ENCODE measurements at regions not wholly inside any gene's neighbourhood (a gene's known extent, or its start where the extent isn't known, plus 50 kb on each side); places are given as distances from the start of the nearest gene placed in this dataset.

DNA sequence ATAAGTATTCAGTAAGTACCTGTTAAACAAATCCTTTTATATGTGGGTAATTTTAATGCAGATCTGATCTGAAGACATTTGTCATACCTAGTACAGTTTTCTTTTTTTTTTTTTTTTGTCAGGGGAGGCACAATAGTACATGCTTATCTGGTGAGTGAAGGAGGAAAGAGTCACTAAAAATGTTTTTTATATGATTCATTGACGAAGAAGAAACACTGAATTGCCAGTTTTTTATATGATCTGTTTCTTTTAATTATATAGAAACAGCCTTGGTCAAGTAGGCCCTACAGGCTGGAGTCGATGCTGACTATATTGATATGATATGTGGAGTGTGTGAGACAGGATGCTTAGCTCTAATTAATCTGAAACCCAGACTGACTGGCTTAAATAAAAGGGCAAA is 315.2 kb downstream of the PSAT1 start:
- no peaks in the 10 kb centered on the region for H3K27me3 ChIP-seq
- H3K79me2 ChIP-seq (ENCODE audit: low read depth): no peaks in the 10 kb centered on the region
- no peaks in the 10 kb centered on the region for H3K27me3 Mint-ChIP-seq (ENCODE audit: insufficient read depth, low read depth)
- no peaks in the 10 kb centered on the region for H3K36me3 ChIP-seq
- DNase-seq (ENCODE audit: low spot score): no peak
- no peaks in the 10 kb centered on the region for H3K9me3 ChIP-seq (ENCODE audit: low read depth)
- H3F3A ChIP-seq (ENCODE audit: low read depth): peaks cover 4% of the 10 kb centered on the region
- no peak overlapping the region for H3K9ac ChIP-seq
- no peak overlapping the region for H3K27ac ChIP-seq
- H3K9me3 Mint-ChIP-seq: peaks cover 9% of the 10 kb centered on the region
- TF ChIP-seq EZH2 (IDR thresholded peaks at IDR 0.05): no peak
- TF ChIP-seq, protein P1, sequence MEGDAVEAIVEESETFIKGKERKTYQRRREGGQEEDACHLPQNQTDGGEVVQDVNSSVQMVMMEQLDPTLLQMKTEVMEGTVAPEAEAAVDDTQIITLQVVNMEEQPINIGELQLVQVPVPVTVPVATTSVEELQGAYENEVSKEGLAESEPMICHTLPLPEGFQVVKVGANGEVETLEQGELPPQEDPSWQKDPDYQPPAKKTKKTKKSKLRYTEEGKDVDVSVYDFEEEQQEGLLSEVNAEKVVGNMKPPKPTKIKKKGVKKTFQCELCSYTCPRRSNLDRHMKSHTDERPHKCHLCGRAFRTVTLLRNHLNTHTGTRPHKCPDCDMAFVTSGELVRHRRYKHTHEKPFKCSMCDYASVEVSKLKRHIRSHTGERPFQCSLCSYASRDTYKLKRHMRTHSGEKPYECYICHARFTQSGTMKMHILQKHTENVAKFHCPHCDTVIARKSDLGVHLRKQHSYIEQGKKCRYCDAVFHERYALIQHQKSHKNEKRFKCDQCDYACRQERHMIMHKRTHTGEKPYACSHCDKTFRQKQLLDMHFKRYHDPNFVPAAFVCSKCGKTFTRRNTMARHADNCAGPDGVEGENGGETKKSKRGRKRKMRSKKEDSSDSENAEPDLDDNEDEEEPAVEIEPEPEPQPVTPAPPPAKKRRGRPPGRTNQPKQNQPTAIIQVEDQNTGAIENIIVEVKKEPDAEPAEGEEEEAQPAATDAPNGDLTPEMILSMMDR (IDR thresholded peaks at IDR 0.05): no peak
- no peak overlapping the region for H3K4me3 ChIP-seq
- H4K20me1 ChIP-seq (ENCODE audit: low read depth): no peaks in the 10 kb centered on the region
- H2AFZ ChIP-seq (replicated peaks): no peak overlapping the region
- no peak overlapping the region for H3K4me2 ChIP-seq
- peaks cover 7% of the 10 kb centered on the region for H3K36me3 Mint-ChIP-seq
- H3K4me1 Mint-ChIP-seq: peaks cover 13% of the 10 kb centered on the region
- peaks cover 22% of the 10 kb centered on the region for H3K4me1 ChIP-seq
- no peak overlapping the region for H3K4me3 Mint-ChIP-seq
- no peak overlapping the region for H3K27ac Mint-ChIP-seq

DNA sequence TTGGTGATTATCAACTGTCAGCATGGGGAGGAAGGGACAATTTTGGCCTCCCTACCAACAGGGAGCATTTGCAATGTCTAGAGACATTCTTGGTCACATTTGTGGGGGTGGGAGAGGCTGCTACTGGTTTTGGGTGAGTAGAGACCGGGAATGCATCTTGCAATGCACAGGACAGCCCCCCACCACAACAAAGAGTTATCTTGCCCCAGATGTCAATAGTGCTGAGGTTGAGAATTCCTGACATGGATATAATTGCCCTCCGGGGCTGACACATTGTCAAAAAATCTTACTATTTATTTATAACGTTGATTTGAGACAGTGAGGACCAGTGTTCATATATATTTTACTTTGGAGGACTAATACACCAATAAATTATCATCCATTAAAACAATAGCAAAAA is 316.1 kb downstream of the PSAT1 start:
- no peaks in the 10 kb centered on the region for H3F3A ChIP-seq (ENCODE audit: low read depth)
- H3K79me2 ChIP-seq (ENCODE audit: low read depth): no peaks in the 10 kb centered on the region
- Mint-ChIP-seq H3K36me3 (peaks cover 1% of the 10 kb centered on the region), H3K4me1 (peaks cover 13% of the 10 kb centered on the region), H3K27me3 (ENCODE audit: insufficient read depth, low read depth) (no peaks in the 10 kb centered on the region), H3K27ac (no peak overlapping the region), H3K9me3 (peaks cover under 1% of the 10 kb centered on the region), H3K4me3 (no peak overlapping the region)
- H2AFZ ChIP-seq (replicated peaks): no peak overlapping the region
- H3K4me1 ChIP-seq: peaks cover 20% of the 10 kb centered on the region
- H3K4me3 ChIP-seq: no peak overlapping the region
- no peak overlapping the region for H3K9ac ChIP-seq
- no peaks in the 10 kb centered on the region for H3K9me3 ChIP-seq (ENCODE audit: low read depth)
- DNase-seq (ENCODE audit: low spot score): no peak
- no peak overlapping the region for H3K4me2 ChIP-seq
- no peaks in the 10 kb centered on the region for H4K20me1 ChIP-seq (ENCODE audit: low read depth)
- no peaks in the 10 kb centered on the region for H3K36me3 ChIP-seq
- no peaks in the 10 kb centered on the region for H3K27me3 ChIP-seq
- TF ChIP-seq, protein P1 (IDR thresholded peaks at IDR 0.05): no peak
- TF ChIP-seq EZH2 (IDR thresholded peaks at IDR 0.05): no peak
- no peak for TF ChIP-seq EZH2phosphoT487 (IDR thresholded peaks at IDR 0.05)
- H3K27ac ChIP-seq: no peak overlapping the region

DNA sequence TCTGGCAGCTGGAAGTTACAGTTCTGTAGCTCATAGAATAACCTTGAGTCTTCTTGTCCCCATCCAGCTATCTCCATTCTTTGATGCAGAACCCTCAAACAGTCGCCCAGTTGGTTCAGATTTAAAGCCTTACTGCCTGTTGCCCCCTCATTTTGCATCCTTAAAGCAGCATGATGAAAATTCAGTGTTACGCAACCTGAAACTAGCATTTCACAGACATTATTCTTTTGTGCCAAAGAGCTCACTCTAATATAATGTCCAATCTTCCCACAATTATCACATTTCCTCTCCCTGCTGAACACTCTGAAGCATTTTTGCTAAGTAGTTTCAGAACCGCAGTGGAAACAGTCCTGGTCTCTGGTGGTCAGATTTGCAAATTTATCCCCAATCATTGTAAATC is 318.0 kb downstream of the PSAT1 start:
- H3K4me3 ChIP-seq: no peak overlapping the region
- no peaks in the 10 kb centered on the region for H3K27me3 ChIP-seq
- H4K20me1 ChIP-seq (ENCODE audit: low read depth): no peaks in the 10 kb centered on the region
- no peak overlapping the region for H3K4me2 ChIP-seq
- H3F3A ChIP-seq (ENCODE audit: low read depth): no peaks in the 10 kb centered on the region
- Mint-ChIP-seq H3K27ac (no peak overlapping the region), H3K4me1 (peaks cover 5% of the 10 kb centered on the region), H3K27me3 (ENCODE audit: insufficient read depth, low read depth) (no peaks in the 10 kb centered on the region), H3K36me3 (no peaks in the 10 kb centered on the region), H3K4me3 (no peak overlapping the region), H3K9me3 (peaks cover 3% of the 10 kb centered on the region)
- H3K79me2 ChIP-seq (ENCODE audit: low read depth): no peaks in the 10 kb centered on the region
- no peak overlapping the region for H3K9ac ChIP-seq
- DNase-seq (ENCODE audit: low spot score): no peak
- H3K4me1 ChIP-seq: peaks cover 7% of the 10 kb centered on the region
- no peaks in the 10 kb centered on the region for H3K36me3 ChIP-seq
- H2AFZ ChIP-seq (replicated peaks): no peak overlapping the region
- H3K9me3 ChIP-seq (ENCODE audit: low read depth): no peaks in the 10 kb centered on the region
- no peak for TF ChIP-seq EZH2phosphoT487 (IDR thresholded peaks at IDR 0.05)
- TF ChIP-seq, protein P1 (IDR thresholded peaks at IDR 0.05): no peak
- no peak for TF ChIP-seq EZH2 (IDR thresholded peaks at IDR 0.05)
- no peak overlapping the region for H3K27ac ChIP-seq

DNA sequence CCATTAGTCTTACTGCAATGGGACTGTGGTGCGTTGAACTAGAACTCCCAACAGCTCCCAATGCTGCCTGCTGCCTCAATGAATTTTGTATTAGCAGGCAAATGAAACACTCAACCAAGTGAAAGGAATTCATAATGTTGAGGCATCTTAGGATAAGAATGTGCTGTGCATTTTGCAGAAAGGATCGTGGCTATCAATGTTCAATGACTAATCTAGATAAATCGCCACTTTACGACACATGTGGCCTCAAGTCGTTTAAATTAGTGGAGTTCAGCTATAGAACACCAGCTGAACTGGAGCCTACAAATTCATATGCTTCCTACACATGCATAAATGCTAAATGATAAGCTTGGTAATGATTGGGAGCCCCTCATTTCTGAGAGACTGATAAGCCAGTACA is 318.4 kb downstream of the PSAT1 start:
- no peak for DNase-seq (ENCODE audit: low spot score)
- no peak overlapping the region for H2AFZ ChIP-seq (replicated peaks)
- H3K4me3 ChIP-seq: no peak overlapping the region
- peaks cover 6% of the 10 kb centered on the region for H3K4me1 ChIP-seq
- no peaks in the 10 kb centered on the region for H3K27me3 ChIP-seq
- H3K4me2 ChIP-seq: no peak overlapping the region
- no peaks in the 10 kb centered on the region for H3K36me3 ChIP-seq
- Mint-ChIP-seq H3K9me3 (peaks cover 3% of the 10 kb centered on the region), H3K27me3 (ENCODE audit: insufficient read depth, low read depth) (no peaks in the 10 kb centered on the region), H3K4me1 (peaks cover 3% of the 10 kb centered on the region), H3K4me3 (no peak overlapping the region), H3K27ac (no peak overlapping the region), H3K36me3 (no peaks in the 10 kb centered on the region)
- no peaks in the 10 kb centered on the region for H3F3A ChIP-seq (ENCODE audit: low read depth)
- H3K9ac ChIP-seq: no peak overlapping the region
- H3K27ac ChIP-seq: no peak overlapping the region
- no peak for TF ChIP-seq EZH2phosphoT487 (IDR thresholded peaks at IDR 0.05)
- TF ChIP-seq, protein P1 (IDR thresholded peaks at IDR 0.05): no peak
- TF ChIP-seq EZH2 (IDR thresholded peaks at IDR 0.05): no peak
- no peaks in the 10 kb centered on the region for H3K9me3 ChIP-seq (ENCODE audit: low read depth)
- H3K79me2 ChIP-seq (ENCODE audit: low read depth): no peaks in the 10 kb centered on the region
- H4K20me1 ChIP-seq (ENCODE audit: low read depth): no peaks in the 10 kb centered on the region
